HG03558 (cell line): ENCODE measurements at regions not wholly inside any gene's neighbourhood (a gene's known extent, or its start where the extent isn't known, plus 50 kb on each side); places are given as distances from the start of the nearest gene placed in this dataset.

Source experiments
- ATAC-seq: cut with Tn5 transposase; IDR thresholded peaks from one replicate; pipeline ENCODE4 v1.9.1; 2021; ENCODE audit warnings: moderate number of reproducible peaks; ENCODE audit not compliant: unreplicated experiment; ENCODE audit errors: extremely low read depth

GRCh38 chr13:60945396-60945795 lies 470.3 kb downstream of the PCDH20 start:
- ATAC-seq, result no peak

- ATAC-seq, result no peak
Measured at GRCh38 chr13:60944863-60945262, 470.8 kb downstream of the PCDH20 start.

GRCh38 chr13:60944016-60944415 lies 471.6 kb downstream of the PCDH20 start:
- ATAC-seq, result no peak

GRCh38 chr13:60936281-60936680 lies 479.4 kb downstream of the PCDH20 start:
- ATAC-seq, result no peak

- no peak for ATAC-seq
Measured at GRCh38 chr13:60933638-60934037, 482.0 kb downstream of the PCDH20 start.

- ATAC-seq, result no peak
Measured at GRCh38 chr13:60931858-60932546, 483.6 kb downstream of the PCDH20 start.

GRCh38 chr13:60925686-60926085 lies 490.0 kb downstream of the PCDH20 start:
- ATAC-seq, result no peak

- ATAC-seq, result no peak
Measured at GRCh38 chr13:60924856-60925255, 490.8 kb downstream of the PCDH20 start.

GRCh38 chr13:60922576-60923231 lies 492.9 kb downstream of the PCDH20 start:
- no peak for ATAC-seq

GRCh38 chr13:60893801-60894200 lies 496.8 kb downstream of the TDRD3 start:
- ATAC-seq, result no peak

GRCh38 chr13:60887711-60888110 lies 490.7 kb downstream of the TDRD3 start:
- ATAC-seq, result no peak

- ATAC-seq, result no peak
Measured at GRCh38 chr13:60881507-60881906, 484.5 kb downstream of the TDRD3 start.

GRCh38 chr13:60873116-60873515 lies 476.1 kb downstream of the TDRD3 start:
- ATAC-seq, result no peak

GRCh38 chr13:60869941-60870613 lies 473.1 kb downstream of the TDRD3 start:
- ATAC-seq, result no peak

- ATAC-seq, result no peak
Measured at GRCh38 chr13:60869225-60869624, 472.2 kb downstream of the TDRD3 start.

- ATAC-seq, result no peak
Measured at GRCh38 chr13:60862036-60862435, 465.0 kb downstream of the TDRD3 start.

- ATAC-seq, result no peak
Measured at GRCh38 chr13:60857698-60858097, 460.7 kb downstream of the TDRD3 start.

- ATAC-seq, result no peak
Measured at GRCh38 chr13:60852886-60853285, 455.9 kb downstream of the TDRD3 start.

- ATAC-seq, result no peak
Measured at GRCh38 chr13:60851378-60851777, 454.4 kb downstream of the TDRD3 start.

- ATAC-seq, result no peak
Measured at GRCh38 chr13:60850526-60850925, 453.5 kb downstream of the TDRD3 start.

- ATAC-seq, result no peak
Measured at GRCh38 chr13:60838581-60838980, 441.6 kb downstream of the TDRD3 start.
